ENCODE measurements at regions not wholly inside any gene's neighbourhood (a gene's known extent, or its start where the extent isn't known, plus 50 kb on each side); places are given as distances from the start of the nearest gene placed in this dataset.
A peak's percentile ranks its signal among the peaks of the same experiment; 100 is the strongest.

GRCh38 chr7:68800316-68800715, 798.0 kb upstream of the AUTS2 start:
- no peak overlapping the region for H3K4me3 ChIP-seq (ENCODE audit: low read depth, low read length)
- no peak for DNase-seq (ENCODE audit: low read depth in 4 of 6, low spot score in 6 of 6)
- H3K27ac ChIP-seq (ENCODE audit: low read depth, low read length) = no peak overlapping the region
- no peaks in the 10 kb centered on the region for H3K4me1 ChIP-seq (ENCODE audit: control insufficient read depth, insufficient read depth, low read length)
- WGBS (ENCODE audit: insufficient coverage) = 75% methylated on average over 4 of the region's 4 CpGs
- H3K36me3 ChIP-seq (ENCODE audit: control insufficient read depth, insufficient read depth, low read length) = no peaks in the 10 kb centered on the region
- H3K9me3 ChIP-seq (ENCODE audit: control insufficient read depth, insufficient read depth, low read length) = no peaks in the 10 kb centered on the region
- H3K27me3 ChIP-seq (ENCODE audit: control insufficient read depth, insufficient read depth, low read length) = no peaks in the 10 kb centered on the region

GRCh38 chr7:68805159-68805558, 793.1 kb upstream of the AUTS2 start:
- no peaks in the 10 kb centered on the region for H3K36me3 ChIP-seq (ENCODE audit: control insufficient read depth, insufficient read depth, low read length)
- DNase-seq (ENCODE audit: low read depth in 4 of 6, low spot score in 6 of 6) = no peak
- no peaks in the 10 kb centered on the region for H3K27me3 ChIP-seq (ENCODE audit: control insufficient read depth, insufficient read depth, low read length)
- no peaks in the 10 kb centered on the region for H3K9me3 ChIP-seq (ENCODE audit: control insufficient read depth, insufficient read depth, low read length)
- no peaks in the 10 kb centered on the region for H3K4me1 ChIP-seq (ENCODE audit: control insufficient read depth, insufficient read depth, low read length)
- no CpG with 5 or more reads among the region's 5 CpGs for WGBS (ENCODE audit: insufficient coverage)
- H3K27ac ChIP-seq (ENCODE audit: low read depth, low read length) = no peak overlapping the region
- no peak overlapping the region for H3K4me3 ChIP-seq (ENCODE audit: low read depth, low read length)

GRCh38 chr7:68807666-68808065, 790.6 kb upstream of the AUTS2 start:
- WGBS (ENCODE audit: insufficient coverage) = 57% methylated on average over 1 of the region's 2 CpGs
- DNase-seq (ENCODE audit: low read depth in 4 of 6, low spot score in 6 of 6) = peak in 2 of 6 donors; percentile 13 to 23
- Histone ChIP-seq H3K9me3 (ENCODE audit: control insufficient read depth, insufficient read depth, low read length) (no peaks in the 10 kb centered on the region), H3K4me3 (ENCODE audit: low read depth, low read length) (no peak overlapping the region), H3K36me3 (ENCODE audit: control insufficient read depth, insufficient read depth, low read length) (no peaks in the 10 kb centered on the region), H3K27me3 (ENCODE audit: control insufficient read depth, insufficient read depth, low read length) (no peaks in the 10 kb centered on the region), H3K27ac (ENCODE audit: low read depth, low read length) (no peak overlapping the region), H3K4me1 (ENCODE audit: control insufficient read depth, insufficient read depth, low read length) (no peaks in the 10 kb centered on the region)

GRCh38 chr7:68813551-68814080, 784.7 kb upstream of the AUTS2 start:
- no peaks in the 10 kb centered on the region for H3K36me3 ChIP-seq (ENCODE audit: control insufficient read depth, insufficient read depth, low read length)
- no peaks in the 10 kb centered on the region for H3K9me3 ChIP-seq (ENCODE audit: control insufficient read depth, insufficient read depth, low read length)
- H3K4me3 ChIP-seq (ENCODE audit: low read depth, low read length) = no peak overlapping the region
- no peak overlapping the region for H3K27ac ChIP-seq (ENCODE audit: low read depth, low read length)
- no peaks in the 10 kb centered on the region for H3K27me3 ChIP-seq (ENCODE audit: control insufficient read depth, insufficient read depth, low read length)
- WGBS (ENCODE audit: insufficient coverage) = 90% methylated on average over 3 of the region's 12 CpGs
- no peaks in the 10 kb centered on the region for H3K4me1 ChIP-seq (ENCODE audit: control insufficient read depth, insufficient read depth, low read length)
- DNase-seq (ENCODE audit: low read depth in 4 of 6, low spot score in 6 of 6) = peak in 1 of 6 donors; percentile 56

- Histone ChIP-seq H3K36me3 (ENCODE audit: control insufficient read depth, insufficient read depth, low read length) (no peaks in the 10 kb centered on the region), H3K4me1 (ENCODE audit: control insufficient read depth, insufficient read depth, low read length) (no peaks in the 10 kb centered on the region), H3K27ac (ENCODE audit: low read depth, low read length) (no peak overlapping the region), H3K9me3 (ENCODE audit: control insufficient read depth, insufficient read depth, low read length) (no peaks in the 10 kb centered on the region), H3K4me3 (ENCODE audit: low read depth, low read length) (no peak overlapping the region), H3K27me3 (ENCODE audit: control insufficient read depth, insufficient read depth, low read length) (no peaks in the 10 kb centered on the region)
- no peak for DNase-seq (ENCODE audit: low read depth in 4 of 6, low spot score in 6 of 6)
- 89% methylated on average over 1 of the region's 2 CpGs for WGBS (ENCODE audit: insufficient coverage)
These were observed 781.8 kb upstream of the AUTS2 start for GRCh38 chr7:68816491-68816890.

GRCh38 chr7:68820321-68820720, 778.0 kb upstream of the AUTS2 start:
- H3K4me3 ChIP-seq (ENCODE audit: low read depth, low read length) = no peak overlapping the region
- no peak for DNase-seq (ENCODE audit: low read depth in 4 of 6, low spot score in 6 of 6)
- no peaks in the 10 kb centered on the region for H3K27me3 ChIP-seq (ENCODE audit: control insufficient read depth, insufficient read depth, low read length)
- no peaks in the 10 kb centered on the region for H3K9me3 ChIP-seq (ENCODE audit: control insufficient read depth, insufficient read depth, low read length)
- no peaks in the 10 kb centered on the region for H3K36me3 ChIP-seq (ENCODE audit: control insufficient read depth, insufficient read depth, low read length)
- H3K4me1 ChIP-seq (ENCODE audit: control insufficient read depth, insufficient read depth, low read length) = no peaks in the 10 kb centered on the region
- 90% methylated on average over 5 of the region's 6 CpGs for WGBS (ENCODE audit: insufficient coverage)
- H3K27ac ChIP-seq (ENCODE audit: low read depth, low read length) = no peak overlapping the region

GRCh38 chr7:68821846-68822245, 776.4 kb upstream of the AUTS2 start:
- Histone ChIP-seq H3K27ac (ENCODE audit: low read depth, low read length) (no peak overlapping the region), H3K4me3 (ENCODE audit: low read depth, low read length) (no peak overlapping the region), H3K36me3 (ENCODE audit: control insufficient read depth, insufficient read depth, low read length) (no peaks in the 10 kb centered on the region), H3K9me3 (ENCODE audit: control insufficient read depth, insufficient read depth, low read length) (no peaks in the 10 kb centered on the region), H3K4me1 (ENCODE audit: control insufficient read depth, insufficient read depth, low read length) (no peaks in the 10 kb centered on the region), H3K27me3 (ENCODE audit: control insufficient read depth, insufficient read depth, low read length) (no peaks in the 10 kb centered on the region)
- WGBS (ENCODE audit: insufficient coverage) = 79% methylated on average over 3 of the region's 5 CpGs
- DNase-seq (ENCODE audit: low read depth in 4 of 6, low spot score in 6 of 6) = no peak

GRCh38 chr7:68823996-68824780, 774.1 kb upstream of the AUTS2 start:
- no peaks in the 10 kb centered on the region for H3K9me3 ChIP-seq (ENCODE audit: control insufficient read depth, insufficient read depth, low read length)
- no peaks in the 10 kb centered on the region for H3K27me3 ChIP-seq (ENCODE audit: control insufficient read depth, insufficient read depth, low read length)
- no peak for DNase-seq (ENCODE audit: low read depth in 4 of 6, low spot score in 6 of 6)
- no peak overlapping the region for H3K27ac ChIP-seq (ENCODE audit: low read depth, low read length)
- H3K36me3 ChIP-seq (ENCODE audit: control insufficient read depth, insufficient read depth, low read length) = no peaks in the 10 kb centered on the region
- WGBS (ENCODE audit: insufficient coverage) = 100% methylated on average over 4 of the region's 5 CpGs
- H3K4me3 ChIP-seq (ENCODE audit: low read depth, low read length) = no peak overlapping the region
- no peaks in the 10 kb centered on the region for H3K4me1 ChIP-seq (ENCODE audit: control insufficient read depth, insufficient read depth, low read length)

- no peak for DNase-seq (ENCODE audit: low read depth in 4 of 6, low spot score in 6 of 6)
- 82% methylated on average over 7 of the region's 11 CpGs for WGBS (ENCODE audit: insufficient coverage)
These were observed 769.7 kb upstream of the AUTS2 start for GRCh38 chr7:68828575-68828974.

GRCh38 chr7:68833422-68833821, 764.9 kb upstream of the AUTS2 start:
- Histone ChIP-seq H3K27me3 (ENCODE audit: control insufficient read depth, insufficient read depth, low read length) (no peaks in the 10 kb centered on the region), H3K4me3 (ENCODE audit: low read depth, low read length) (no peak overlapping the region), H3K27ac (ENCODE audit: low read depth, low read length) (no peak overlapping the region), H3K36me3 (ENCODE audit: control insufficient read depth, insufficient read depth, low read length) (no peaks in the 10 kb centered on the region), H3K4me1 (ENCODE audit: control insufficient read depth, insufficient read depth, low read length) (no peaks in the 10 kb centered on the region), H3K9me3 (ENCODE audit: control insufficient read depth, insufficient read depth, low read length) (peaks cover 5% of the 10 kb centered on the region)
- DNase-seq (ENCODE audit: low read depth in 4 of 6, low spot score in 6 of 6) = no peak
- WGBS (ENCODE audit: insufficient coverage) = 69% methylated on average over 2 of the region's 4 CpGs

More at GRCh38 chr7:68828575-68828974, 769.7 kb upstream of the AUTS2 start:
- H3K27me3 ChIP-seq (ENCODE audit: control insufficient read depth, insufficient read depth, low read length) = no peaks in the 10 kb centered on the region
- H3K9me3 ChIP-seq (ENCODE audit: control insufficient read depth, insufficient read depth, low read length) = peaks cover 5% of the 10 kb centered on the region
- no peaks in the 10 kb centered on the region for H3K36me3 ChIP-seq (ENCODE audit: control insufficient read depth, insufficient read depth, low read length)
- H3K27ac ChIP-seq (ENCODE audit: low read depth, low read length) = no peak overlapping the region
- no peaks in the 10 kb centered on the region for H3K4me1 ChIP-seq (ENCODE audit: control insufficient read depth, insufficient read depth, low read length)
- no peak overlapping the region for H3K4me3 ChIP-seq (ENCODE audit: low read depth, low read length)

Data from spinal cord (tissue), 9 donors.